IMR-90 (cell line): ENCODE measurements at regions not wholly inside any gene's neighbourhood (a gene's known extent, or its start where the extent isn't known, plus 50 kb on each side); places are given as distances from the start of the nearest gene placed in this dataset.

ENCODE experiments used
- ATAC-seq: fragments of 200-7000 bp; cut with Tn5 transposase; 2 replicates; pipeline ENCODE4 v1.9.1; 2020; ENCODE audit warnings: low read depth, mild to moderate bottlenecking, moderate library complexity
- BruUV-seq: library from RNA; stranded (reverse); fragments of 400-500 nt; replicated peaks from 2 replicates; lab custom pipeline; 2021; lab: Mats Ljungman, UMichigan
- CTCF ChIA-PET: fragments of 300-600 bp; formaldehyde crosslinking; extraction: SDS; loops from one replicate; lab custom pipeline; 2021; ENCODE audit warnings: antibody characterized with exemption; lab: Yijun Ruan, JAX
- POLR2A ChIA-PET: fragments of 300-600 bp; sonication (Branson Sonifier 250); formaldehyde crosslinking; loops from one replicate; lab custom pipeline; 2022; ENCODE audit warnings: antibody characterized with exemption; ENCODE audit not compliant: unreplicated experiment; lab: Charles Lee
- DNase-seq: peaks from one replicate; pipeline ENCODE4 v3.0.0; 2013
- H2AFZ ChIP-seq: replicated peaks from 2 replicates; pipeline ENCODE3; 2013; ENCODE audit warnings: low read length, mild to moderate bottlenecking; ENCODE audit not compliant: poor library complexity
- H2AK5ac ChIP-seq: 2 replicates; pipeline ENCODE4 v1.6.1; 2013; ENCODE audit warnings: low read depth, low read length, inconsistent platforms
- H2AK9ac ChIP-seq: replicated peaks from 2 replicates; pipeline ENCODE3; 2013; ENCODE audit warnings: mild to moderate bottlenecking, low read depth, low read length, moderate library complexity; ENCODE audit not compliant: poor library complexity
- H2BK120ac ChIP-seq: 2 replicates; pipeline ENCODE4 v1.6.1; 2013; ENCODE audit warnings: low read depth, low read length, inconsistent platforms
- H2BK15ac ChIP-seq: 3 replicates; pipeline ENCODE4 v1.6.1; 2013; ENCODE audit warnings: low read depth, low read length, inconsistent platforms
- H2BK20ac ChIP-seq: 2 replicates; pipeline ENCODE4 v1.6.1; 2013; ENCODE audit warnings: low read depth, mild to moderate bottlenecking, inconsistent platforms, low read length, moderate library complexity
- H2BK5ac ChIP-seq: 2 replicates; pipeline ENCODE4 v1.6.1; 2013; ENCODE audit warnings: mild to moderate bottlenecking, low read depth, low read length, inconsistent platforms; ENCODE audit not compliant: poor library complexity, severe bottlenecking
- H3K14ac ChIP-seq: replicated peaks from 2 replicates; pipeline ENCODE4 v1.6.1; 2013; ENCODE audit warnings: low read depth, low read length, inconsistent platforms
- H3K18ac ChIP-seq: 2 replicates; pipeline ENCODE4 v1.6.1; 2013; ENCODE audit warnings: low read depth, low read length, control low read depth
- H3K23ac ChIP-seq: 2 replicates; pipeline ENCODE4 v1.6.1; 2013; ENCODE audit warnings: low read depth, low read length, inconsistent platforms
- H3K27ac ChIP-seq: 2 replicates; pipeline ENCODE4 v1.5.1; 2013; ENCODE audit warnings: mild to moderate bottlenecking, control low read depth, low read length; ENCODE audit not compliant: insufficient read depth
- H3K27me3 ChIP-seq: 2 replicates; pipeline ENCODE4 v1.6.1; 2013; ENCODE audit warnings: low read length; ENCODE audit not compliant: control insufficient read depth, insufficient read depth
- H3K36me3 ChIP-seq: 2 replicates; pipeline ENCODE4 v1.6.1; 2013; ENCODE audit warnings: low read length, mixed read lengths; ENCODE audit not compliant: control insufficient read depth, insufficient read depth
- H3K4ac ChIP-seq: 2 replicates; pipeline ENCODE4 v1.6.1; 2013; ENCODE audit warnings: low read depth, low read length, inconsistent platforms
- H3K4me1 ChIP-seq: 2 replicates; pipeline ENCODE4 v1.6.1; 2013; ENCODE audit warnings: low read length, mixed read lengths; ENCODE audit not compliant: control insufficient read depth, insufficient read depth
- H3K4me2 ChIP-seq: 2 replicates; pipeline ENCODE4 v1.6.1; 2013; ENCODE audit warnings: low read depth, mild to moderate bottlenecking, control low read depth, low read length, moderate library complexity
- H3K4me3 ChIP-seq: 2 replicates; pipeline ENCODE4 v1.5.1; 2013; ENCODE audit warnings: low read depth, mild to moderate bottlenecking, control low read depth, low read length, moderate library complexity; ENCODE audit not compliant: insufficient read depth
- H3K56ac ChIP-seq: 2 replicates; pipeline ENCODE4 v1.6.1; 2013; ENCODE audit warnings: low read length, inconsistent platforms; ENCODE audit not compliant: insufficient read depth; ENCODE audit errors: extremely low read depth
- H3K79me1 ChIP-seq, 2 experiments: 2 replicates each; pipeline ENCODE4 v1.6.1; 2013; ENCODE audit warnings: low read length in 2 of 2, inconsistent platforms in 1 of 2, low read depth in 1 of 2
- H3K9ac ChIP-seq: 2 replicates; pipeline ENCODE4 v1.6.1; 2013; ENCODE audit warnings: low read depth, low read length, control low read depth
- H3K9me1 ChIP-seq: 2 replicates; pipeline ENCODE4 v1.6.1; 2013; ENCODE audit warnings: low read length, inconsistent platforms; ENCODE audit not compliant: insufficient read depth
- H3K9me3 ChIP-seq: 2 replicates; pipeline ENCODE4 v1.6.1; 2013; ENCODE audit warnings: low read length; ENCODE audit not compliant: control insufficient read depth, insufficient read depth
- H4K20me1 ChIP-seq: 2 replicates; pipeline ENCODE4 v1.6.1; 2013; ENCODE audit warnings: low read length, inconsistent platforms; ENCODE audit not compliant: insufficient read depth
- H4K5ac ChIP-seq: 2 replicates; pipeline ENCODE4 v1.6.1; 2013; ENCODE audit warnings: mild to moderate bottlenecking, low read depth, low read length, control low read depth
- H4K8ac ChIP-seq, 2 experiments: 2 replicates each; pipeline ENCODE4 v1.6.1; 2013; ENCODE audit warnings: low read depth in 2 of 2, low read length in 2 of 2, control low read depth in 1 of 2, inconsistent platforms in 1 of 2
- H4K91ac ChIP-seq: 2 replicates; pipeline ENCODE4 v1.6.1; 2013; ENCODE audit warnings: low read depth, low read length, inconsistent platforms; ENCODE audit not compliant: insufficient read depth
- BHLHE40 ChIP-seq: fragments of 150-350 bp; IDR thresholded peaks from 2 replicates; pipeline ENCODE4 v1.6.1; 2016; ENCODE audit warnings: mild to moderate bottlenecking, low read depth, low read length
- CEBPB ChIP-seq: IDR thresholded peaks from 2 replicates; pipeline ENCODE4 v1.6.1; 2012; ENCODE audit warnings: low read depth, low read length, improper control_type of control experiment
- CHD1 ChIP-seq: IDR thresholded peaks from 2 replicates; pipeline ENCODE4 v1.6.1; 2012; ENCODE audit warnings: low read depth, low read length, improper control_type of control experiment
- CTCF ChIP-seq: conservative IDR thresholded peaks from 2 replicates; pipeline ENCODE4 v1.5.1; 2012; ENCODE audit warnings: mild to moderate bottlenecking, low read depth, low read length, improper control_type of control experiment
- ELK1 ChIP-seq: fragments of 150-350 bp; IDR thresholded peaks from 2 replicates; pipeline ENCODE4 v1.6.1; 2016; ENCODE audit warnings: low read depth, mild to moderate bottlenecking, low read length, moderate library complexity, borderline replicate concordance
- FOS ChIP-seq: fragments of 150-350 bp; IDR thresholded peaks from 2 replicates; pipeline ENCODE4 v1.6.1; 2016; ENCODE audit warnings: low read depth, low read length
- MAFK ChIP-seq: IDR thresholded peaks from 2 replicates; pipeline ENCODE4 v1.6.1; 2012; ENCODE audit warnings: low read depth, low read length, improper control_type of control experiment
- MAZ ChIP-seq: IDR thresholded peaks from 2 replicates; pipeline ENCODE4 v1.6.1; 2012; ENCODE audit warnings: low read depth, mild to moderate bottlenecking, low read length, improper control_type of control experiment, moderate library complexity, borderline replicate concordance
- MXI1 ChIP-seq: IDR thresholded peaks from 2 replicates; pipeline ENCODE4 v1.6.1; 2012; ENCODE audit warnings: low read depth, mild to moderate bottlenecking, low read length, moderate library complexity, borderline replicate concordance
- NFE2L2 ChIP-seq: fragments of 150-350 bp; IDR thresholded peaks from 2 replicates; pipeline ENCODE4 v1.6.1; 2016; ENCODE audit warnings: low read depth, mild to moderate bottlenecking, low read length
- POLR2A ChIP-seq: IDR thresholded peaks from 2 replicates; pipeline ENCODE4 v1.6.1; 2012; ENCODE audit warnings: mild to moderate bottlenecking, low read depth, low read length
- RAD21 ChIP-seq: IDR thresholded peaks from 2 replicates; pipeline ENCODE4 v1.6.1; 2012; ENCODE audit warnings: low read length, improper control_type of control experiment
- RCOR1 ChIP-seq: IDR thresholded peaks from 2 replicates; pipeline ENCODE4 v1.6.1; 2012; ENCODE audit warnings: mild to moderate bottlenecking, low read length, improper control_type of control experiment; ENCODE audit not compliant: insufficient replicate concordance
- RFX5 ChIP-seq: IDR thresholded peaks from 2 replicates; pipeline ENCODE4 v1.8.0; 2012; ENCODE audit warnings: low read depth, mild to moderate bottlenecking, low read length, moderate library complexity
- SMC3 ChIP-seq: fragments of 150-350 bp; IDR thresholded peaks from 2 replicates; pipeline ENCODE4 v1.6.1; 2016; ENCODE audit warnings: low read depth, mild to moderate bottlenecking, antibody characterized with exemption, low read length, moderate library complexity
- USF2 ChIP-seq: fragments of 150-350 bp; IDR thresholded peaks from 2 replicates; pipeline ENCODE4 v1.6.1; 2017; ENCODE audit warnings: mild to moderate bottlenecking, antibody characterized with exemption, low read length, low read depth
- WGBS, 2 experiments: methylation state at CpG; one replicate each; pipeline versions ENCODE4 v1.1.5 to v1.1.7; 2013; ENCODE audit warnings: missing lambda C conversion rate in 2 of 2; ENCODE audit not compliant: insufficient read length in 1 of 2; ENCODE audit errors: extremely low coverage in 2 of 2; 5-methylcytosine and 5-hydroxymethylcytosine counted together
- dilution Hi-C: fragments of 300-500 bp; cut with HindIII; formaldehyde crosslinking; loops from one replicate; pipeline ENCODE4 v1.14.3; 2018; ENCODE audit warnings: low sequenced_read_pairs; ENCODE audit not compliant: unreplicated experiment
- in situ Hi-C: fragments of 300-500 bp; cut with MboI; formaldehyde crosslinking; loops from 3 replicates; pipeline ENCODE4 v1.14.3; 2019; ENCODE audit warnings: low sequenced_read_pairs, inconsistent platforms, mixed read lengths
- intact Hi-C: fragments of 100-400 bp; cut with micrococcal nuclease; formaldehyde crosslinking; loops from 2 replicates; pipeline ENCODE4 v1.10.0; 2022

- H2BK120ac ChIP-seq, result no peak overlapping the region
- no peak overlapping the region for H3K23ac ChIP-seq
- no peaks in the 10 kb centered on the region for H3K9me1 ChIP-seq
- H3K36me3 ChIP-seq, result no peaks in the 10 kb centered on the region
- ATAC-seq, result no peak
- TF ChIP-seq FOS, result no peak
- no peak for TF ChIP-seq CEBPB
- TF ChIP-seq MAZ, result no peak
- TF ChIP-seq CHD1, result no peak
- TF ChIP-seq CTCF, result no peak
- TF ChIP-seq RFX5, result no peak
- no peak for TF ChIP-seq USF2
- no peak for TF ChIP-seq MAFK
- no peak for TF ChIP-seq ELK1
- TF ChIP-seq RCOR1, result no peak
- no peak for TF ChIP-seq SMC3
- TF ChIP-seq MXI1, result no peak
- no peak for TF ChIP-seq RAD21
- TF ChIP-seq BHLHE40, result no peak
- no peak for TF ChIP-seq POLR2A
- no peak for TF ChIP-seq NFE2L2
- no peak overlapping the region for H4K91ac ChIP-seq
- H3K4me3 ChIP-seq, result no peak overlapping the region
- no peak overlapping the region for H2BK5ac ChIP-seq
- H4K20me1 ChIP-seq, result no peaks in the 10 kb centered on the region
- dilution Hi-C loops (no loop called here), in situ Hi-C loops (no loop called here), intact Hi-C loops (no loop called here)
- no peak overlapping the region for H3K14ac ChIP-seq
- H3K56ac ChIP-seq, result no peak overlapping the region
- H3K9ac ChIP-seq, result no peak overlapping the region
- BruUV-seq, result no TSS peak
- no peak overlapping the region for H2BK15ac ChIP-seq
- H3K4me1 ChIP-seq, result no peaks in the 10 kb centered on the region
- no peaks in the 10 kb centered on the region; the same call in 1 of the 2 replicates for H3K27me3 ChIP-seq
- H3K79me1 ChIP-seq, result no peaks in the 10 kb centered on the region
- no peak overlapping the region for H2BK20ac ChIP-seq
- H4K8ac ChIP-seq, result no peak overlapping the region
- no peak overlapping the region for H4K5ac ChIP-seq
- WGBS, 2 experiments, result 80% methylated on average over 3 of the region's 5 CpGs; no CpG with 5 or more reads in 1 of the 2 experiments
- no peak overlapping the region for H2AK5ac ChIP-seq
- no peaks in the 10 kb centered on the region for H3K9me3 ChIP-seq
- DNase-seq, result no peak
- no peak overlapping the region for H2AFZ ChIP-seq
- ChIA-PET POLR2A (no interaction called here), CTCF (no interaction called here)
- H2AK9ac ChIP-seq, result no peak overlapping the region
- no peak overlapping the region for H3K18ac ChIP-seq
- H3K27ac ChIP-seq, result no peak overlapping the region
- H3K4ac ChIP-seq, result no peak overlapping the region
- no peak overlapping the region for H3K4me2 ChIP-seq
Measured at GRCh38 chr21:17428980-17429379, 83.9 kb upstream of the CXADR start.
